ENCODE measurements at regions not wholly inside any gene's neighbourhood (a gene's known extent, or its start where the extent isn't known, plus 50 kb on each side); places are given as distances from the start of the nearest gene placed in this dataset.
"Not testable (repeated sequence)": the region's sequence is repeated elsewhere in the genome, so short reads cannot be mapped to it uniquely, and the experiment has no call there.

GRCh38 chr10:4271193-4271592 is 486.2 kb upstream of the KLF6 start:
- no peak overlapping the region for H3K4me2 ChIP-seq (ENCODE audit: low read length)
- no peaks in the 10 kb centered on the region for H4K20me1 ChIP-seq (ENCODE audit: control insufficient read depth, insufficient read depth, low read depth, low read length)
- H3K27me3 ChIP-seq (ENCODE audit: control insufficient read depth, low read length) = no peaks in the 10 kb centered on the region
- TF ChIP-seq EZH2phosphoT487 (IDR thresholded peaks at IDR 0.05; ENCODE audit: borderline replicate concordance, low read length) (no peak), CTCF (IDR thresholded peaks at IDR 0.05; ENCODE audit: low read depth, low read length, poor library complexity, severe bottlenecking) (no peak)
- no peaks in the 10 kb centered on the region for H3K9me3 ChIP-seq (ENCODE audit: control insufficient read depth, insufficient read depth, low read length)
- no peaks in the 10 kb centered on the region for H3K79me2 ChIP-seq (ENCODE audit: control insufficient read depth, low read length)
- H3K4me3 ChIP-seq (ENCODE audit: low read length) = no peak overlapping the region
- H3K36me3 ChIP-seq (ENCODE audit: control insufficient read depth, low read length) = no peaks in the 10 kb centered on the region
- no peaks in the 10 kb centered on the region for H3K4me1 ChIP-seq (ENCODE audit: control insufficient read depth, low read length)
- H3K27ac ChIP-seq (ENCODE audit: low read depth, low read length) = no peak overlapping the region
- no peaks in the 10 kb centered on the region for H3F3A ChIP-seq (ENCODE audit: control insufficient read depth, insufficient read depth)
- no peaks in the 10 kb centered on the region for H3K9me2 ChIP-seq (replicated peaks; ENCODE audit: control insufficient read depth, low read length)

GRCh38 chr10:4270116-4270515 is 485.1 kb upstream of the KLF6 start:
- Histone ChIP-seq H3K4me1 (ENCODE audit: control insufficient read depth, low read length) (no peaks in the 10 kb centered on the region), H3K27me3 (ENCODE audit: control insufficient read depth, low read length) (no peaks in the 10 kb centered on the region), H3K27ac (ENCODE audit: low read depth, low read length) (no peak overlapping the region)

GRCh38 chr10:4268490-4268889 is 483.5 kb upstream of the KLF6 start:
- not testable (repeated sequence) for H3K4me2 ChIP-seq (ENCODE audit: low read length); H3K27ac ChIP-seq (ENCODE audit: low read depth, low read length); H3K4me1 ChIP-seq (ENCODE audit: control insufficient read depth, low read length); H3K4me3 ChIP-seq (ENCODE audit: low read length); H3K36me3 ChIP-seq (ENCODE audit: control insufficient read depth, low read length); H4K20me1 ChIP-seq (ENCODE audit: control insufficient read depth, insufficient read depth, low read depth, low read length); H3K9me3 ChIP-seq (ENCODE audit: control insufficient read depth, insufficient read depth, low read length); H3K27me3 ChIP-seq (ENCODE audit: control insufficient read depth, low read length); H3F3A ChIP-seq (ENCODE audit: control insufficient read depth, insufficient read depth); H3K79me2 ChIP-seq (ENCODE audit: control insufficient read depth, low read length); H3K9me2 ChIP-seq (replicated peaks; ENCODE audit: control insufficient read depth, low read length)

More at GRCh38 chr10:4270116-4270515, 485.1 kb upstream of the KLF6 start:
- no peaks in the 10 kb centered on the region for H4K20me1 ChIP-seq (ENCODE audit: control insufficient read depth, insufficient read depth, low read depth, low read length)
- H3K36me3 ChIP-seq (ENCODE audit: control insufficient read depth, low read length) = no peaks in the 10 kb centered on the region
- no peaks in the 10 kb centered on the region for H3F3A ChIP-seq (ENCODE audit: control insufficient read depth, insufficient read depth)
- no peaks in the 10 kb centered on the region for H3K79me2 ChIP-seq (ENCODE audit: control insufficient read depth, low read length)
- no peaks in the 10 kb centered on the region for H3K9me2 ChIP-seq (replicated peaks; ENCODE audit: control insufficient read depth, low read length)
- H3K4me2 ChIP-seq (ENCODE audit: low read length) = no peak overlapping the region
- H3K9me3 ChIP-seq (ENCODE audit: control insufficient read depth, insufficient read depth, low read length) = no peaks in the 10 kb centered on the region
- TF ChIP-seq EZH2phosphoT487 (IDR thresholded peaks at IDR 0.05; ENCODE audit: borderline replicate concordance, low read length) = no peak
- no peak for TF ChIP-seq CTCF (IDR thresholded peaks at IDR 0.05; ENCODE audit: low read depth, low read length, poor library complexity, severe bottlenecking)
- no peak overlapping the region for H3K4me3 ChIP-seq (ENCODE audit: low read length)

- H3K4me3 ChIP-seq (ENCODE audit: low read length) = no peak overlapping the region
- H4K20me1 ChIP-seq (ENCODE audit: control insufficient read depth, insufficient read depth, low read depth, low read length) = no peaks in the 10 kb centered on the region
- H3K4me2 ChIP-seq (ENCODE audit: low read length) = no peak overlapping the region
- TF ChIP-seq CTCF (IDR thresholded peaks at IDR 0.05; ENCODE audit: low read depth, low read length, poor library complexity, severe bottlenecking) (no peak), EZH2phosphoT487 (IDR thresholded peaks at IDR 0.05; ENCODE audit: borderline replicate concordance, low read length) (no peak)
- no peaks in the 10 kb centered on the region for H3F3A ChIP-seq (ENCODE audit: control insufficient read depth, insufficient read depth)
- H3K9me2 ChIP-seq (replicated peaks; ENCODE audit: control insufficient read depth, low read length) = no peaks in the 10 kb centered on the region
- H3K27me3 ChIP-seq (ENCODE audit: control insufficient read depth, low read length) = no peaks in the 10 kb centered on the region
- H3K4me1 ChIP-seq (ENCODE audit: control insufficient read depth, low read length) = no peaks in the 10 kb centered on the region
- no peaks in the 10 kb centered on the region for H3K9me3 ChIP-seq (ENCODE audit: control insufficient read depth, insufficient read depth, low read length)
- H3K79me2 ChIP-seq (ENCODE audit: control insufficient read depth, low read length) = no peaks in the 10 kb centered on the region
- H3K27ac ChIP-seq (ENCODE audit: low read depth, low read length) = no peak overlapping the region
- H3K36me3 ChIP-seq (ENCODE audit: control insufficient read depth, low read length) = no peaks in the 10 kb centered on the region
Measured at GRCh38 chr10:4267086-4267773, 482.2 kb upstream of the KLF6 start.
